ENCODE measurements at regions not wholly inside any gene's neighbourhood (a gene's known extent, or its start where the extent isn't known, plus 50 kb on each side); places are given as distances from the start of the nearest gene placed in this dataset.
"Not testable (repeated sequence)": the region's sequence is repeated elsewhere in the genome, so short reads cannot be mapped to it uniquely, and the experiment has no call there.

- H3K4me3 ChIP-seq (ENCODE audit: low read depth, low read length) = no peak overlapping the region
- no peak for DNase-seq (ENCODE audit: low read depth)
Measured at GRCh38 chr14:87305345-87305744, 687.6 kb downstream of the GALC start.

- no peak for DNase-seq (ENCODE audit: low read depth)
- H3K4me3 ChIP-seq (ENCODE audit: low read depth, low read length) = no peak overlapping the region
Measured at GRCh38 chr14:87304404-87304803, 688.6 kb downstream of the GALC start.

- H3K4me3 ChIP-seq (ENCODE audit: low read depth, low read length) = no peak overlapping the region
- DNase-seq (ENCODE audit: low read depth) = no peak
Measured at GRCh38 chr14:87286826-87287225, 706.2 kb downstream of the GALC start.

GRCh38 chr14:87286191-87286590 lies 706.8 kb downstream of the GALC start:
- DNase-seq (ENCODE audit: low read depth) = no peak
- H3K4me3 ChIP-seq (ENCODE audit: low read depth, low read length) = no peak overlapping the region

GRCh38 chr14:87285506-87285905 lies 707.5 kb downstream of the GALC start:
- no peak overlapping the region for H3K4me3 ChIP-seq (ENCODE audit: low read depth, low read length)
- DNase-seq (ENCODE audit: low read depth) = no peak

GRCh38 chr14:87283547-87283946 lies 709.4 kb downstream of the GALC start:
- H3K4me3 ChIP-seq (ENCODE audit: low read depth, low read length) = no peak overlapping the region
- no peak for DNase-seq (ENCODE audit: low read depth)

- no peak overlapping the region for H3K4me3 ChIP-seq (ENCODE audit: low read depth, low read length)
- no peak for DNase-seq (ENCODE audit: low read depth)
Measured at GRCh38 chr14:87282266-87282665, 710.7 kb downstream of the GALC start.

- H3K4me3 ChIP-seq (ENCODE audit: low read depth, low read length) = no peak overlapping the region
- no peak for DNase-seq (ENCODE audit: low read depth)
Measured at GRCh38 chr14:87278415-87278814, 714.6 kb downstream of the GALC start.

- DNase-seq (ENCODE audit: low read depth) = no peak
- H3K4me3 ChIP-seq (ENCODE audit: low read depth, low read length) = no peak overlapping the region
Measured at GRCh38 chr14:87271331-87271730, 721.7 kb downstream of the GALC start.

GRCh38 chr14:87268997-87269396 lies 724.0 kb downstream of the GALC start:
- no peak overlapping the region for H3K4me3 ChIP-seq (ENCODE audit: low read depth, low read length)
- no peak for DNase-seq (ENCODE audit: low read depth)

- DNase-seq (ENCODE audit: low read depth) = no peak
- no peak overlapping the region for H3K4me3 ChIP-seq (ENCODE audit: low read depth, low read length)
Measured at GRCh38 chr14:87264796-87265195, 728.2 kb downstream of the GALC start.

- no peak overlapping the region for H3K4me3 ChIP-seq (ENCODE audit: low read depth, low read length)
- no peak for DNase-seq (ENCODE audit: low read depth)
Measured at GRCh38 chr14:87264272-87264785, 728.7 kb downstream of the GALC start.

- no peak for DNase-seq (ENCODE audit: low read depth)
- no peak overlapping the region for H3K4me3 ChIP-seq (ENCODE audit: low read depth, low read length)
Measured at GRCh38 chr14:87261621-87262020, 731.4 kb downstream of the GALC start.

- no peak overlapping the region for H3K4me3 ChIP-seq (ENCODE audit: low read depth, low read length)
- DNase-seq (ENCODE audit: low read depth) = no peak
Measured at GRCh38 chr14:87260460-87260859, 732.5 kb downstream of the GALC start.

- H3K4me3 ChIP-seq (ENCODE audit: low read depth, low read length) = no peak overlapping the region
- no peak for DNase-seq (ENCODE audit: low read depth)
Measured at GRCh38 chr14:87257421-87257820, 735.6 kb downstream of the GALC start.

- no peak overlapping the region for H3K4me3 ChIP-seq (ENCODE audit: low read depth, low read length)
- DNase-seq (ENCODE audit: low read depth) = no peak
Measured at GRCh38 chr14:87255058-87255457, 737.9 kb downstream of the GALC start.

- no peak for DNase-seq (ENCODE audit: low read depth)
- H3K4me3 ChIP-seq (ENCODE audit: low read depth, low read length) = no peak overlapping the region
Measured at GRCh38 chr14:87254331-87254874, 738.6 kb downstream of the GALC start.

- H3K4me3 ChIP-seq (ENCODE audit: low read depth, low read length); DNase-seq (ENCODE audit: low read depth): not testable (repeated sequence)
Measured at GRCh38 chr14:87253791-87254190, 739.2 kb downstream of the GALC start.

GRCh38 chr14:87252103-87252502 lies 740.9 kb downstream of the GALC start:
- no peak overlapping the region for H3K4me3 ChIP-seq (ENCODE audit: low read depth, low read length)
- no peak for DNase-seq (ENCODE audit: low read depth)

- no peak for DNase-seq (ENCODE audit: low read depth)
- no peak overlapping the region for H3K4me3 ChIP-seq (ENCODE audit: low read depth, low read length)
Measured at GRCh38 chr14:87251011-87251410, 742.0 kb downstream of the GALC start.

GRCh38 chr14:87241018-87241768 lies 751.8 kb downstream of the GALC start:
- no peak for DNase-seq (ENCODE audit: low read depth)
- H3K4me3 ChIP-seq (ENCODE audit: low read depth, low read length) = no peak overlapping the region

Measured in skeletal muscle cell (primary cell).